Hematopoietic multipotent progenitor cell treated with erythropoietin and hydrocortisone succinate and interleukin-3 and kit ligand, for 15 days (in vitro differentiated cells): ENCODE measurements at regions not wholly inside any gene's neighbourhood (a gene's known extent, or its start where the extent isn't known, plus 50 kb on each side); places are given as distances from the start of the nearest gene placed in this dataset.
"Not testable (repeated sequence)": the region's sequence is repeated elsewhere in the genome, so short reads cannot be mapped to it uniquely, and the experiment has no call there.

Source experiments
- DNase-seq: peaks from one replicate; pipeline ENCODE4 v3.0.0-alpha.2; 2015; ENCODE audit warnings: low spot score

DNA sequence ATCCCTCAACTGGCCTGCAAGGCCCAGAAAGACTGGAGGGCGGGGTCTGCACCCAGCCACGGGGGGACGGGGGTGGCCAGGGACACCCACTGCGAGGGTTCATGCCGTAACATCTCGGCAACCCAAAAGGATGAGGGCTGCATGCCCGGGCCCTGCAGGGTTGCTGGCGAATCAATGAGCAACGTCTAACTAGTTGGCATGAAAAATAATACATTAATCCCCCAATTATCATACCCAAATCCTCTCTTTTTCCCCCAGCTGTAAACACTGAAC, 232.2 kb downstream of the TUBA3C start:
- DNase-seq: no peak

DNA sequence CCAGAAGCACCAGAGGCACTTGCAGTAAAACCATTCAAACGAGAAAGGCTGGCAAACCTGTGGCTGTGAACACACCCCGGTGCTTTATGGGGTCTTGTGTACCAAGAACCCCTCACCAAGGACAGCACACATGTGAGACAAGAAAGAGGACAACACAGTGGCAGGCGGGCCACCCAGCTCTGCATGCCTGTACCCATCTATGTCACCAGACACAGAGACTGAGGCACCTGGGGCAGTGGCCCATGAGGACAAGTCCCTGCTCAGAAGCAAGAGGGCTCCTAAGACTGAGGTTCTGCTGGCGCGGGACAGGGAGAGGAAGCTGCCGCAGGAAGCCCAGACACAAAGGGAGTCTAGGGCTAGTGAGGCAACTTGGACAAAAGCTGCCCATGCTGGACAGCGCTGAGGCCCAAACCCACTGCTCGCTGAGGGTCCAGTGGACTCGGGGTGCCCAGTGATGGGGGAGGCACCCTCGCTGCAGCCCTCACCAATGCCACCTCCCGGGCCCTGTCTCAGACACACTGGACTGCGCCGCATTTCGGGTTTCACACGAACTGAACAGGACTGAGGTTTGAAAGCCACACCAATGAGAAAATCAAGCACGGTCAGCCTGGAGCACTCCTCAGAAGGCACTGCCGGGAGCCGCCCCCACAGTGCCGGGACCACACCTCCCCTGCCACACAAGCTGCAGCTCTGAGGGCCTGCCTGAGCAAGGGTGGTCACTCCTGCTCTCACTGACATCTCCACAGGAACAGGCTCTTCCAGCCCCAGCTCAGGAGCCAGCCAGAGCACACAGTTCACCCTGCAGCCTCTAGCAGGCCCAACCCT, 232.7 kb downstream of the TUBA3C start:
- DNase-seq: no peak

DNA sequence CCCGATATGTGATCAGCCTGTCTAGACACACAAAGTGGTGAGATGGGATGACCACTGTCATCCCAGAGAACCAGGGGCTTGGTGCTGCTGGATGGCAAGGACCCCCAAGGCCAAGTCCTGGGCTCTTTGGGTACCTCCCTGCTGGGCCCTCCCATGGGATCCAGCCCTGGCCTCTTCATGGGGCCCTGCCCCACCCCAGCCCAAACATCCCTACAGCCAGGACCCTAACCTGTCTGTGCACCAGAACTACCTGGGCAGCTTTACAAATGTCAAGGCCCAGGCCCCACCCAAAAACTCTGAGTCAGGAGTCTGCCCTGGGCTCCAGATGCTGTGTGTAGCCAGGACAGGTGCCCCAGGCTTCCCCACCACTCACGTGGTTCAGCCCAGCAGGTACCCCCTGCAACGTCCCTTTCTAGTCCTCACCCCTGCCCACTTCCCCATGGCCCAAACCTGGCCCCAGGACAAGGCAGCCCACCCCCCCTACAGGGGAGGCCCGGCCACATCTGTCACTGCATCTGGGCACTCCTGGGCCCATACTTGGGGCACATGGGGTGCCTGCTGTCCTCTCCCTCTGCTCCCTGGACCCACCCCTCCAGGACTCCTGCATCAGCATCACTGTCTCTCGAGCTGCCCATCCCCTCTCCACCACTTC, 233.5 kb downstream of the TUBA3C start:
- DNase-seq: no peak

DNA sequence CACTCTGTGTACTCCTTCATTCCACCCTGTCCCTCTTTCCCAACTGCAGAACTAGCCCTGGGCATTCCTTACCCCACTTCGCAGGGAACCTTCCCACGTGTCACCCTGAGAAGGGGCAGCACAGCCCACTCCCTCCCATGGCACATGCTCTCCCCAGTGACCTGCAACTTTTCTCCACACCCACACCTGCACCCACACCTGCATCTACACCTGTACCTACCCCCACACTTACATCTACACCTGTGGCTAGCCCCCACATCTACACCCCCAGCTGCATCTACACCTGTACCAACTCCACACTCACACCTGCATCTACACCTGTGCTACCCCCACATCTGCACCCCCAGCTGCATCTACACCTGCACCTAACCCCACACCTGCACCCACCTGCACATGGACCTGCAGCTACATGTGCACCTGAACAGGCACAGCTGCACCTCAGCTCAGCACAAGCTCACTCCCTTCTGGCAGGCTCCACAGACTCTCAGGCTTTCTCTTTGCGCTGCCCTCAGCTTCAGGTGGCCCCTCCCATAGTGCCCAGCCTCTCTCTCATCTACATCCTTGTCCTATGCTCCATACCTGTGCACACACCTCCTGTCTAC, 234.1 kb downstream of the TUBA3C start:
- DNase-seq: no peak

DNA sequence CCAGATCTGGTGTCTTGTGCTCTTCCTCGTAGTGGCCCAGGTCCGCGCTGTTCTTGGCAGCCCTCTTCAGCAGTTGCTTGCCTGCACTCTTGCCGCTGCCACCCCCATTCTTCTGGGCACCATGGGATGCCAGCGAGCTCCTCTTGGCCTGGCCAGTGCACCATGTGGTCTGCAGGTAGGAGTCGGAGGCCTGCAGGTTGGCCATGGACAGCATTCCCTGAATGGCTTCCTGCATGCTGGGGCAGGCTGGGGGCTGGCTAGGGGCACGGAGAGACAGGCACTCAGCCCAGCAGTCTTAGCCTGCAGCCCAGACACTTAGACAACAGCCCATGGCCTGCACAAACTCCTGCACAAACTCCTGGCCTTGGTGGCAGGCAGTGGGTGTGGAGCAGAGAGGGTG, 234.9 kb downstream of the TUBA3C start:
- no peak for DNase-seq

DNA sequence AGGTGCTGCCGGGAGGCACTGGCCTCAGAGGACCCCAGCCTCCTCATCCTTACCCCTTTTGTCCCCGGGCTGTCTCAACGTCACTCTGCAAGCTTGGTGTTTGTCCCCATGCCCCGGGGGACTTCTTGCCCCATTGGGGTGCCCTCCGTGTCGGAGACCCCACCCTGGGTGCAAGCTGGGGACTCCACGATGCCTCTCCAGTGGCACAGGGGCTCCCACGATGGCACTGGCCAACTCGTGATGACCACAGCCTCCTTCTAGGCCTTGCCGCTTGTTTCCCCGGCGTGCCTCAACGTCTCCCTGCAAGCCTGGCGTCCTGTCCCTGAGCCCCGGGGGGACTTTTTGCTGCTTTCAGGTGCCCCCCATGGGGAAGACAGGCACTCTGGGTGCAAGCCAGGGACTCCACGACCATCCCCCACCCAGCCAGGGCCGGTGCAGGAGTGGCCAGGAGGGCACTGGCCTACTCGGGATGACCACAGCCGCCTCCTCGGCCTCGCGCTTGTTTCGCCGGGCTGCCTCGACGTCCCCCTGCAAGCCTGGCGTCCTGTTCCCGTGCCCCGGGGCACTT, 237.0 kb downstream of the TUBA3C start:
- DNase-seq: no peak

DNA sequence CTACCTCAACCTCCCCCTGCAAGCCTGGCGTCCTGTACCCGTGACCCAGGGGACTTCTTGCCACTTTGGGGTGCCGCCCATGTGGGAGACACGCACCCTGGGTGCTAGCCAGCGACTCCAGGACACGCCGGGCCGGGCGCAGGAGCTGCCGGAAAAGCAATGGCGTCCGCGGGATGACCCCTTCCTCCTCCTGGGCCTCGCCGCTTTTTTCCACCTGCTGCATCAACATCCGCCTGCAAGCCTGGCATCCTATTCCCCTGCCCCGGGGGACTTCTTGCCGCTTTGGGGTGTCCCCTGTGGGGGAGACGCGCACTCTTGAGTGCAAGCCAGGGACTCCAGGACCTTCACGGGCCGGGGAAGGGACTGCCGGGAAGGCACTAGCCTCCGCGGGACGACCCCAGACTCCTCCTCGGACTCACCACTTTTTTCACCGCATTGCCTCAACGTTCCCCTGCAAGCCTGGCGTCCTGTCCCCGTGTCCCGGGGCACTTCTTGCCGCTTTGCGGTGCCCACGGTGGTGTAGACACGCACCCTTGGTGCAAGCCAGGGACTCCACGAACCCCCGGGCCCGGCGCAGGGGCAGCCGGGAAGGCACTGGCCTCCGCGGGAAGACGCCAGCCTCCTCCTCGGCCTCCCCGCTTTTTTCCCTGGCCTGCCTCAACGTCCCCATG, 237.8 kb downstream of the TUBA3C start:
- DNase-seq: no peak

DNA sequence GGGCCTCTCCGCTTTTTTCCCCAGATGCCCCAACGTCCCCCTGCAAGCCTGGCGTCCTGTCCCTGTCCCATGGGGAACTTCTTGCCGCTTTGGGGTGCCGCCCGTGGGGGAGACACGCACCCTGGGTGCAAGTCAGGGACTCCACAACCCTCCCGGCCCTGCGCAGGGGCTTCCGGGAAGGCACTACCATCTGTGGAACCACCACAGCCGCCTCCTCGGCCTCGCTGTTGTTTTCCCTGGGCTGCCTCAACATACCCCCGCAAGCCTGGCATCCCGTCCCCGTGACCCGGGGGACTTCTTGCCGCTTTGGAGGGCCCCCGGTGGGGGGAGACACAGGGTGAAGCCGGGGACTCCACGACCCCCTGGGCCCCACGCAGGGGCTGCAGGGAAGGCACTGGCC, 238.4 kb downstream of the TUBA3C start:
- no peak for DNase-seq

DNA sequence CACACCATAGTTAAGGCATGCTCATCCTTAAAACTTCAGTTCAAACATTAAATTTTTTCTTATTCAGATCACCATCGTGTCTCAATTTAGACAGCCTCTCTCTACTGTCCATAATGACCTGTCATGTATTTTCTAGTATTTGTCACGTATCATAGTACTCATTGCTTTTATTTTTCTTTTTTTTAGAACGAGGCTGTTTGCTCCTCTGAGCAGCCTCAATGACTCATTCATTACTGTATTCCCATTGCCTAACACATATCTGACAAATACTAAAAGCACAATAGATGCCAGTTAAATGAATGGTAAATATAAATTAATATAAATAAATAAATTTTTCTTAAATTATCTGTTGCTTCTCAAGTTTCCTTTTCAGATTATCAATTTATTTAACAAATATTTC, 245.5 kb downstream of the TUBA3C start:
- no peak for DNase-seq

DNA sequence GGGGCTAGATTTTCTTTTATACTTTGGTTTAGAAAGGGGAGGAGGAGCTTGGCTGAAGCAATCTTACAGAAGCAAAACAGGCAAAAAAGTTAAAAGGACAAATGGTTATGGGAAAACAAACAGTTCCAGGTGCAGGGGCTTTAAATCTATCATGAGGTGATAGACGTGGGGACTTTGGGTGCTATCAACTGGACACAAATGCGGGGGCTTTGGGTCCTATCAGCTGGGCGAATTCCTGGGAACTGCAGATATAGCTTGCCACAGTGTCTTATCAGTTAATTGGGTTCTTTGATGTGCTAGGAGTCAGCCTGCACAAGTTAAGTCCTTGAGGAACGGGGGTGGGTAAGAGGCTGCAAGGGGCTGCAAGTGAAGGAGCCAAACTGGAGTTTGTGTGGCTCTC, 260.6 kb downstream of the TUBA3C start:
- no peak for DNase-seq

DNA sequence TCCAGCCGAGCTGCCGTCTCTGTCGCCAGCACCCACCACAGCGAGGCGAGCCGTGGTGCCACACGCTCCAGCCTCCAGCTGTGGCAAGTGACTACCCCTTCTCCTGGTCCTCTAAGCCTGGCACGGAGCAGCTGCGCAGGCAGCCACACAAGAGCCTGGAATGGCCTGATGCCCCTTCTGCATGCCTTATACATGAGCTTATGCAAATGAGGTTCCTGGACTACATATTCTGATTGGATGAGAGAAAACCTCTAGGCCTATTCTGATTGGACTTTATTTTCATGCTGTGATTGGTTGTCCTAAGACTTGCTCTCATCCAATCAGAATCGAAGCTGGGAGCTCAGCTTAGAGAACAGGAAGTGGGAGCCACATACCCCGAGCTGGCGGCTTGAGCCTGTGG, 276.5 kb downstream of the TUBA3C start:
- DNase-seq: not testable (repeated sequence)

DNA sequence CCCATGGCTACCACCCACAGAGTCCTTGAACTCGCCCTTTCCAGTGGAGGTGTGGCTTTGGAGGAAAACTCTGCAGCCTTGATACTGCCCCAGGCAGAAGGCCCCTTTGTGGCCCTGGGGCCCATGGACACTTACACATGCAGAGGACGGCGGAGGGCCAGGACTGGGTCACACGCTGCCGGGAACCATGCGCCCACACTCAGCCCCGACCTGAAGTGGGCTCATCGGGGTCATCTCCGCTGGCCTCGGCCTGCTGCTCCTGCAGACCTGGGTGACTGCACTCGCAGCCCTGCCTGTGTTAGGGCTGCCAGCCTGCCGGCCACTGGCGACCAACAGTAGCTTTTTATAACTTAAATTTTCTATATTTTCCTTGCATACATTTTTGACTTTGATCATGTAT, 286.2 kb downstream of the TUBA3C start:
- not testable (repeated sequence) for DNase-seq

DNA sequence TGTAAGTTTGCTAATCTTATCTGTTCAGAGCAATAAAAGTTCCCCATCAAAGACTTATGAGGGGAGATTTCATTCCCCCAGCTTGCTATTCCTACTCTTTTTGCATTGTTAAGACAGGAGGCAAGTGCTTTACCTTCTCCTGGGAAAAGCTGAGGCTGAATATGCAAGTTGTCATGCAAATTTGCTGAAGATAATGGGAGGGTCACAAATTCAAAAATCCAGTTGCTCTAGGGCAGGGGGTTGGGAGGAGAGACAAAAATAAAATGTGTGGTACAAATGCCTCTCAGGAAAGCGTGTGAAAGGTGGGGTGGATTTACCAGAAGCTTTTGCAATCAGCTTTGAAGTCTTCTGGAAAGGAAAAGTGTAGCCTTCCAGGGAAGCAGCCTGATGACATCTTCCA, 290.4 kb downstream of the TUBA3C start:
- DNase-seq: not testable (repeated sequence)

DNA sequence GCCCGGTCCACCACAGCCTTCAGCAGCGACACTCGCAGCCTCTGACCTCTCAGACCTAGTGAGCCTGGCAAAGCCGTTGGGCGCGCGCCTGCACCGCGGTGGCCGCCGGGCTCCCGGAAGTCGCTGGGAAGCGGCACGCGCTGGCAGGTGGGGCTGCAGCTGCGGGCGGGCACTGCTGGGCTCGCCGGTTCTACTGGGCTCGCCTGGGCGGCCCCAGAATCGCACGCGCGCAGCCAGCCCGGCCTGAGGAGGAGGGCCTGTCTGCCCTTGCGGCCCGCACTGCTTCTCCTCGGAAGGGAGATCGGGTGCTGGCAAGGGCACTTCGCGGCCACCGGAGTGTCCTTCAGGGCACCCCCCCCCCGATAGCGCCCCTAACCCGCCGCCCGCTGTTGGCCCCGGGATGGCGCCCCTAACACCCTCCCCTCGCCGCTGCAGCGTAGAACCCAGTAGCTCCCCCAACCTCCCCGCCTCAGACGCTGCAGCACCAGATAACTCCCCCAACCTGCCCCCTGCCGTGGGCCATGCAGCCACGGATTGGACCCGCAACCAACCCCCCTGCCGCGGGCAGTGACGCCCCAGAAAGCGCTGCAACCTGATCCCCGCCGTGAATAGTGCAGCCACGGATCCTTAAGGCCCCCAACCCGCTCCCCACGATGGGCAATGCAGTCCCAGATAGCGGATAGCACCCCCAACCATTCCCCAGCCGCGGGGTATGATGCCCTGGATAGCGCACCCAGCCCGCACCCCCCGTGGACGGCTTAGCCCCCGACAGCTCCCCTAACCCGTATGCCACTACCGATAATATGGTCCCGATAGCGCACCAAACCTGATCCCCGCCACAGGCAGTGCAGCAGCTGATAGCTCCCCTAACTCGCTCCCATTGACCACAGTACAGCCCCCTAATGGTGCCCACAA, 306.5 kb downstream of the TUBA3C start:
- DNase-seq: not testable (repeated sequence)

DNA sequence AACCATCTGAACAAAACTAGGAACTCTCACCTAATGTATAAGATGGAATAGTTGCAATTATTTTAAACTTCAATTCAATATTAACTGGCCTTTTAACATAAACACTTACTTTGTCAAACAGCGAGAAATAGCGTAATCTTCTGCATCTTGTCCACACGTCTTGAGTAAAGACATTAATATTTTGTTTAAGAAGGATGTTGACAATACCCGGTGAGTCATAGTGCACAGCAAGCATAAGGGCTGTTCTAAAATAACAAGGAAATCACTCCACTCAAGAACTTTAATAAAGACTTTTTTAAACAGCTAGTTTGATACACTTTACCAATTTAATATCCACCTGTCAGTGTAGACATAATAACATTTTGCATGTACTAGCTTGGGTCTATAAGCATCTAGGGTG, 311.1 kb downstream of the TUBA3C start:
- DNase-seq: not testable (repeated sequence)

DNA sequence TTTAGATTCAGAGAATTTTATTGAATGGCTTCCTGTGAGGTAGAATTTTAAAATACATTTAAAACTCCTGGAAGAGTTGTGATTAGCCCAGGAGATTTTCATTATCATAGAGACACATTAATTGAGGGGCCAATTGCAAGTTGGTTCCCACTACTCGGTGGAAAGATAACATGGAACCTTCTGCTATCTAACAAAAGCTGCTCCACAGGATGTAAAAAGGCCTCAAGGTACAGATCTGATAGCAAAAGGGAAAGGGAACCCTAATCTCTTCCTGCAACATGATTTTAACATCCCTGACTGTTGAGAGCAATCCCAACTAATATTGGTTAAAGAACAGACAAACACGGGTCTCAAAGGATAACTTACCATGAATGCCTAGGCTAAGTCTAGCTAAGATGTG, 312.3 kb downstream of the TUBA3C start:
- DNase-seq: not testable (repeated sequence)

DNA sequence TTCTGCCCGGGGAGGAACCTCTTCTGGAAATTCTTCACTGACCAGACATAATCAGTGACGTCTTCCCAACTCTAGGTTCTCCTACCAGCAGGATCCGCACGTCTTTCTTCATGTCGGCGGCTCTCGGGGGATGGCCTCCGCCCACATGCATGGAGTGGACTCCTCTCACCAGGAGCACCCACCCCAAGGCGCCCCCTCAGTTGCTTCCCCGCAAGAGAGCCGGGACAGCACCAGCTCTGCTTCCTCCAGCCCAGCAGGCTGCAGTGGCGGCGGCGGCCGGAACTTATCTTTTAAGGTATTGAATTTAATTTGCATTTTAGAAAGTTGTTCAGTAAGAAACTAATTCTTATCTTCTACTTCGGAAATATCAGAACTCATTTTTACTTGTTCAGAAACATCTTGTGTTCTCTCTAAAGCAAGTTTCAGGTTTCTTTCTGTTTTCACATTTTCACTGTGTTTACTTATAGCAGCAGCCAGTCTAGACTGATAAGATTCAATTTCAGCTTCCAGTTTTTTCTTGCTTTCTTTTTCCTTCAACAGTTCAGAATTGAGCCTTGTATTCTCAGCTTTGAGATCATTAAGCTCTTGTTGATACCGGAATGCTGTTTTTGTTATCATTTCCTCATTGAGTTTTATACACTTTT, 343.5 kb downstream of the TUBA3C start:
- DNase-seq: not testable (repeated sequence)

DNA sequence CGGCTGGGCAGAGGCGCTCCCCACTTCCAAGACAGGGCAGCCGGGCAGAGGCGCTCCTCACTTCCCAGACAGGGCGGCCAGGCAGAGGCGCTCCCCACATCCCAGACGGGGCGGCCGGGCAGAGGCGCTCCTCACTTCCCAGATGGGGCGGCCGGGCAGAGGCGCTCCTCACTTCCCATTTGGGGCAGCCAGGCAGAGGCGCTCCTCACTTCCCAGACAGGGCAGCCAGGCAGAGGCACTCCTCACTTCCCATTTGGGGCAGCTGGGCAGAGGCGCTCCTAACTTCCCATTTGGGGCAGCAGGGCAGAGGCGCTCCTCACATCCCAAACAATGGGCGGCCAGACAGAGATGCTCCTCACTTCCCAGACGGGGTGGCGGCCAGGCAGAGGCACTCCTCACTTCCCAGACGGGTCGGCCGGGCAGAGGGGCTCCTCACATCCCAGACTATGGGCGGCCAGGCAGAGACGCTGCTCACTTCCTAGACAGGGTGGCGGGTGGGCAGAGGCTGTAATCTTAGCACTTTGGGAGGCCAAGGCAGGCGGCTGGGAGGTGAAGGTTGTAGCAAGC, 344.4 kb downstream of the TUBA3C start:
- not testable (repeated sequence) for DNase-seq

DNA sequence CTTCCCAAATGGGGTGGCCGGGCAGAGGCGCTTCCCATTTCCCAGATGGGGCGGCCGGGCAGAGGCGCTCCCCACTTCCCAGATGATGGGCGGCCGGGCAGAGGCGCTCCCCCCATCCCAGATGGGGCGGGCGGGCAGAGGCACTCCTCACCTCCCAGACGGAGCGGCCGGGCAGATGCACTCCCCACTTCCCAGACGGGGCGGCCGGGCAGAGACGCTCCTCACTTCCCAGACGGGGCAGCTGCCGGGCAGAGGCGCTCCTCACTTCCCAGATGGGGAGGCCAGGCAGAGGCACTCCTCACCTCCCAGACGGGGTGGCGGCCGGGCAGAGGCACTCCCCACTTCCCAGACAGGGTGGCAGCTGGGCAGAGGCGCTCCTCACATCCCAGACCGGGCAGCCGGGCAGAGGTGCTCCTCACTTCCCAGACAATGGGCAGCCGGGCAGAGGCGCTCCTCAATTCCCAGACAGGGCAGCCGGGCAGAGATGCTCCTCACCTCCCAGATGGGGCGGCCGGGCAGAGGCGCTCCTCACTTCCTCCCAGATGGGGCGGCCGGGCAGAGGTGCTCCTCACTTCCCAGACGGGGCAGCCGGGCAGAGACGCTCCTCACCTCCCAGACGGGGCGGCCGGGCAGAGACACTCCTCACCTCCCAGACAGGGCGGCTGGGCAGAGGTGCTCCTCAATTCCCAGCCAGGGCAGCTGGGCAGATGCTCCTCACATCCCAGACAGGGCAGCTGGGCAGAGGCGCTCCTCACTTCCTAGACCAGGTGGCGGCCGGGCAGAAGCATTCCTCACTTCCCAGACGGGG, 345.0 kb downstream of the TUBA3C start:
- not testable (repeated sequence) for DNase-seq

DNA sequence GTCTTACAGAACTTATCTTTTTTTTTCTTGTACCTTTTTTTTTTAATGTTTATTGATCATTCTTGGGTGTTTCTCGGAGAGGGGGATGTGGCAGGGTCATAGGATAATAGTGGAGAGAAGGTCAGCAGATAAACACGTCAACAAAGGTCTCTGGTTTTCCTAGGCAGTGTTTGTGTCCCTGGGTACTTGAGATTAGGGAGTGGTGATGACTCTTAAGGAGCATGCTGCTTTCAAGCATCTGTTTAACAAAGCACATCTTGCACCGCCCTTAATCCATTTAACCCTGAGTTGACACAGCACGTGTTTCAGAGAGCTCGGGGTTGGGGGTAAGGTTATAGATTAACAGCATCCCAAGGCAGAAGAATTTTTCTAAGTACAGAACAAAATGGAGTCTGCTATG, 345.9 kb downstream of the TUBA3C start:
- DNase-seq: not testable (repeated sequence)
